ENCODE measurements at regions not wholly inside any gene's neighbourhood (a gene's known extent, or its start where the extent isn't known, plus 50 kb on each side); places are given as distances from the start of the nearest gene placed in this dataset.

GRCh38 chr9:12612211-12612770, 80.9 kb upstream of the TYRP1 start:
- no peak for TF ChIP-seq POLR2A (IDR thresholded peaks at IDR 0.05)
- TF ChIP-seq, protein P1, sequence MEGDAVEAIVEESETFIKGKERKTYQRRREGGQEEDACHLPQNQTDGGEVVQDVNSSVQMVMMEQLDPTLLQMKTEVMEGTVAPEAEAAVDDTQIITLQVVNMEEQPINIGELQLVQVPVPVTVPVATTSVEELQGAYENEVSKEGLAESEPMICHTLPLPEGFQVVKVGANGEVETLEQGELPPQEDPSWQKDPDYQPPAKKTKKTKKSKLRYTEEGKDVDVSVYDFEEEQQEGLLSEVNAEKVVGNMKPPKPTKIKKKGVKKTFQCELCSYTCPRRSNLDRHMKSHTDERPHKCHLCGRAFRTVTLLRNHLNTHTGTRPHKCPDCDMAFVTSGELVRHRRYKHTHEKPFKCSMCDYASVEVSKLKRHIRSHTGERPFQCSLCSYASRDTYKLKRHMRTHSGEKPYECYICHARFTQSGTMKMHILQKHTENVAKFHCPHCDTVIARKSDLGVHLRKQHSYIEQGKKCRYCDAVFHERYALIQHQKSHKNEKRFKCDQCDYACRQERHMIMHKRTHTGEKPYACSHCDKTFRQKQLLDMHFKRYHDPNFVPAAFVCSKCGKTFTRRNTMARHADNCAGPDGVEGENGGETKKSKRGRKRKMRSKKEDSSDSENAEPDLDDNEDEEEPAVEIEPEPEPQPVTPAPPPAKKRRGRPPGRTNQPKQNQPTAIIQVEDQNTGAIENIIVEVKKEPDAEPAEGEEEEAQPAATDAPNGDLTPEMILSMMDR (IDR thresholded peaks at IDR 0.05), result no peak

Measured in heart left ventricle (tissue), 13 donors.